GM21717 (cell line): ENCODE measurements at regions not wholly inside any gene's neighbourhood (a gene's known extent, or its start where the extent isn't known, plus 50 kb on each side); places are given as distances from the start of the nearest gene placed in this dataset.
"Not testable (repeated sequence)": the region's sequence is repeated elsewhere in the genome, so short reads cannot be mapped to it uniquely, and the experiment has no call there.

ENCODE experiments used
- ATAC-seq: cut with Tn5 transposase; IDR thresholded peaks from one replicate; pipeline ENCODE4 v1.9.1; 2021; ENCODE audit warnings: mild to moderate bottlenecking, moderate library complexity; ENCODE audit not compliant: unreplicated experiment

- no peak for ATAC-seq
Observed at GRCh38 chr4:155025762-155026457, 182.5 kb upstream of the NPY2R start.

- ATAC-seq = no peak
Observed at GRCh38 chr4:155026715-155027114, 181.7 kb upstream of the NPY2R start.

- ATAC-seq = no peak
Observed at GRCh38 chr4:155032521-155033229, 175.8 kb upstream of the NPY2R start.

GRCh38 chr4:155033604-155034003, 174.8 kb upstream of the NPY2R start:
- ATAC-seq = no peak

GRCh38 chr4:155037031-155037430, 171.4 kb upstream of the NPY2R start:
- ATAC-seq = no peak

- ATAC-seq = no peak
Observed at GRCh38 chr4:155038459-155038858, 170.0 kb upstream of the NPY2R start.

GRCh38 chr4:155039162-155039561, 169.3 kb upstream of the NPY2R start:
- no peak for ATAC-seq

- ATAC-seq = no peak
Observed at GRCh38 chr4:155040031-155040430, 168.4 kb upstream of the NPY2R start.

- ATAC-seq = no peak
Observed at GRCh38 chr4:155042014-155042413, 166.4 kb upstream of the NPY2R start.

- not testable (repeated sequence) for ATAC-seq
Observed at GRCh38 chr4:155044251-155044650, 164.2 kb upstream of the NPY2R start.

GRCh38 chr4:155047755-155048154, 160.7 kb upstream of the NPY2R start:
- ATAC-seq = no peak

GRCh38 chr4:155054042-155054441, 154.4 kb upstream of the NPY2R start:
- ATAC-seq = not testable (repeated sequence)

- no peak for ATAC-seq
Observed at GRCh38 chr4:155060419-155060818, 148.0 kb upstream of the NPY2R start.

- ATAC-seq = no peak
Observed at GRCh38 chr4:155060873-155061272, 147.6 kb upstream of the NPY2R start.

- no peak for ATAC-seq
Observed at GRCh38 chr4:155062948-155063347, 145.5 kb upstream of the NPY2R start.

- ATAC-seq = not testable (repeated sequence)
Observed at GRCh38 chr4:155064934-155065333, 143.5 kb upstream of the NPY2R start.

GRCh38 chr4:155066871-155067270, 141.6 kb upstream of the NPY2R start:
- no peak for ATAC-seq

GRCh38 chr4:155071962-155072361, 136.5 kb upstream of the NPY2R start:
- ATAC-seq = peak; percentile 12

- peak; percentile 89 for ATAC-seq
Observed at GRCh38 chr4:155072417-155072816, 136.0 kb upstream of the NPY2R start.

GRCh38 chr4:155073852-155074251, 134.6 kb upstream of the NPY2R start:
- ATAC-seq = no peak

- no peak for ATAC-seq
Observed at GRCh38 chr4:155076256-155076785, 132.1 kb upstream of the NPY2R start.
